ENCODE measurements at regions not wholly inside any gene's neighbourhood (a gene's known extent, or its start where the extent isn't known, plus 50 kb on each side); places are given as distances from the start of the nearest gene placed in this dataset.

- H3K4me3 ChIP-seq = no peak overlapping the region
- no peak overlapping the region for H3K4me2 ChIP-seq
- Mint-ChIP-seq H3K27me3 (ENCODE audit: insufficient read depth, low read depth) (no peaks in the 10 kb centered on the region), H3K4me1 (no peaks in the 10 kb centered on the region), H3K27ac (no peak overlapping the region), H3K36me3 (no peaks in the 10 kb centered on the region), H3K4me3 (no peak overlapping the region), H3K9me3 (no peaks in the 10 kb centered on the region)
- H3K4me1 ChIP-seq = no peaks in the 10 kb centered on the region
- DNase-seq (ENCODE audit: low spot score) = no peak
- TF ChIP-seq CTCF (IDR thresholded peaks at IDR 0.05) = no peak
- no peak for TF ChIP-seq EZH2phosphoT487 (IDR thresholded peaks at IDR 0.05)
- no peak for TF ChIP-seq EZH2 (IDR thresholded peaks at IDR 0.05)
- H3K27me3 ChIP-seq = no peaks in the 10 kb centered on the region
- H3F3A ChIP-seq (ENCODE audit: low read depth) = no peaks in the 10 kb centered on the region
- H3K36me3 ChIP-seq = no peaks in the 10 kb centered on the region
- no peak overlapping the region for H2AFZ ChIP-seq (replicated peaks)
- H3K9ac ChIP-seq = no peak overlapping the region
- no peaks in the 10 kb centered on the region for H3K79me2 ChIP-seq (ENCODE audit: low read depth)
- H3K9me3 ChIP-seq (ENCODE audit: low read depth) = no peaks in the 10 kb centered on the region
- no peaks in the 10 kb centered on the region for H4K20me1 ChIP-seq (ENCODE audit: low read depth)
- H3K27ac ChIP-seq = no peak overlapping the region
These were observed 334.8 kb upstream of the MANEA start for GRCh38 chr6:95242560-95242959.

GRCh38 chr6:95243053-95243452 lies 334.3 kb upstream of the MANEA start:
- H4K20me1 ChIP-seq (ENCODE audit: low read depth) = no peaks in the 10 kb centered on the region
- H3K4me2 ChIP-seq = no peak overlapping the region
- H2AFZ ChIP-seq (replicated peaks) = no peak overlapping the region
- no peak overlapping the region for H3K27ac Mint-ChIP-seq
- TF ChIP-seq CTCF (IDR thresholded peaks at IDR 0.05) = no peak
- H3K36me3 Mint-ChIP-seq = no peaks in the 10 kb centered on the region
- no peaks in the 10 kb centered on the region for H3K79me2 ChIP-seq (ENCODE audit: low read depth)
- H3K9ac ChIP-seq = no peak overlapping the region
- H3K36me3 ChIP-seq = no peaks in the 10 kb centered on the region
- H3K4me3 ChIP-seq = no peak overlapping the region
- no peak overlapping the region for H3K27ac ChIP-seq
- DNase-seq (ENCODE audit: low spot score) = no peak
- no peaks in the 10 kb centered on the region for H3K4me1 ChIP-seq
- H3K9me3 Mint-ChIP-seq = no peaks in the 10 kb centered on the region
- H3K4me1 Mint-ChIP-seq = peaks cover 4% of the 10 kb centered on the region
- no peaks in the 10 kb centered on the region for H3F3A ChIP-seq (ENCODE audit: low read depth)
- H3K4me3 Mint-ChIP-seq = no peak overlapping the region
- H3K27me3 Mint-ChIP-seq (ENCODE audit: insufficient read depth, low read depth) = no peaks in the 10 kb centered on the region
- no peaks in the 10 kb centered on the region for H3K9me3 ChIP-seq (ENCODE audit: low read depth)
- H3K27me3 ChIP-seq = no peaks in the 10 kb centered on the region

- no peak for TF ChIP-seq EZH2 (IDR thresholded peaks at IDR 0.05)
These were observed 332.6 kb upstream of the MANEA start for GRCh38 chr6:95244751-95245150.

DNA sequence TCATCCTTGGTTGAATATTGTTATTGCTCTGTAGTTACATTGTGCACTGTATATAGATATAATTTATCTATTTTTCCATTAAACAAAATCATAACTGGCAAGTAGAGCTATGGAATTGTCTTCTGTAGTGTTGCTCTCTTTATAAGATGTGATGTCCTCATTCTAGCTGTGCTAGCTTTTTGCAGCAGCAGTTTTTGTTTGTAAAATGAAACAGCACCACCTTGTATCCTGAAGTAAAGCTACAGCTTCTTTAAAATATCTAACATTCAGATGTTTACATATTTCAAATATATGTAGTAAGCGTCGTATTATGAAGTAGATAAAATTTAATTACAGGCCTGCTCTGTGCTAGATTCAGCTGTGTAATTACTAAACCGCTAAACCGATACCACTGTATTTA lies 328.8 kb upstream of the MANEA start:
- no peaks in the 10 kb centered on the region for H3K4me1 ChIP-seq
- no peaks in the 10 kb centered on the region for H3K36me3 ChIP-seq
- H3K27ac ChIP-seq = no peak overlapping the region
- H3F3A ChIP-seq (ENCODE audit: low read depth) = no peaks in the 10 kb centered on the region
- no peaks in the 10 kb centered on the region for H4K20me1 ChIP-seq (ENCODE audit: low read depth)
- H3K27me3 Mint-ChIP-seq (ENCODE audit: insufficient read depth, low read depth) = no peaks in the 10 kb centered on the region
- H3K9me3 Mint-ChIP-seq = no peaks in the 10 kb centered on the region
- H3K27me3 ChIP-seq = no peaks in the 10 kb centered on the region
- H3K9me3 ChIP-seq (ENCODE audit: low read depth) = no peaks in the 10 kb centered on the region
- H3K79me2 ChIP-seq (ENCODE audit: low read depth) = no peaks in the 10 kb centered on the region
- no peaks in the 10 kb centered on the region for H3K36me3 Mint-ChIP-seq
- no peak overlapping the region for H3K9ac ChIP-seq
- H3K4me3 ChIP-seq = no peak overlapping the region
- peaks cover 5% of the 10 kb centered on the region for H3K4me1 Mint-ChIP-seq
- no peak overlapping the region for H3K27ac Mint-ChIP-seq
- no peak for TF ChIP-seq EZH2 (IDR thresholded peaks at IDR 0.05)
- no peak for TF ChIP-seq EZH2phosphoT487 (IDR thresholded peaks at IDR 0.05)
- TF ChIP-seq CTCF (IDR thresholded peaks at IDR 0.05) = no peak
- no peak for DNase-seq (ENCODE audit: low spot score)
- no peak overlapping the region for H2AFZ ChIP-seq (replicated peaks)
- no peak overlapping the region for H3K4me2 ChIP-seq
- H3K4me3 Mint-ChIP-seq = no peak overlapping the region

More at GRCh38 chr6:95244751-95245150, 332.6 kb upstream of the MANEA start:
- Histone ChIP-seq H3K36me3 (no peaks in the 10 kb centered on the region), H3K79me2 (ENCODE audit: low read depth) (no peaks in the 10 kb centered on the region), H4K20me1 (ENCODE audit: low read depth) (no peaks in the 10 kb centered on the region), H3K4me1 (no peaks in the 10 kb centered on the region), H3K27me3 (no peaks in the 10 kb centered on the region), H3K4me2 (no peak overlapping the region), H2AFZ (replicated peaks) (no peak overlapping the region), H3K9ac (no peak overlapping the region), H3K4me3 (no peak overlapping the region), H3F3A (ENCODE audit: low read depth) (no peaks in the 10 kb centered on the region), H3K9me3 (ENCODE audit: low read depth) (no peaks in the 10 kb centered on the region), H3K27ac (no peak overlapping the region)
- no peak overlapping the region for H3K4me3 Mint-ChIP-seq
- no peaks in the 10 kb centered on the region for H3K36me3 Mint-ChIP-seq
- H3K9me3 Mint-ChIP-seq = no peaks in the 10 kb centered on the region
- DNase-seq (ENCODE audit: low spot score) = no peak
- H3K4me1 Mint-ChIP-seq = peaks cover 5% of the 10 kb centered on the region
- no peak overlapping the region for H3K27ac Mint-ChIP-seq
- H3K27me3 Mint-ChIP-seq (ENCODE audit: insufficient read depth, low read depth) = no peaks in the 10 kb centered on the region

Data from neural progenitor cell (in vitro differentiated cells).